Heart left ventricle (tissue), 13 donors: ENCODE measurements at regions not wholly inside any gene's neighbourhood (a gene's known extent, or its start where the extent isn't known, plus 50 kb on each side); places are given as distances from the start of the nearest gene placed in this dataset.

Experiments used
- CTCF ChIP-seq, 12 donors: fragments of 200-600 bp; sonication (generic) in 4 of 12; IDR thresholded peaks; one replicate each; pipeline versions ENCODE4 v1.5.0 to v1.8.0; 2018 to 2022; ENCODE audit warnings: antibody characterized with exemption in 12 of 12, mild to moderate bottlenecking in 5 of 12
- POLR2A ChIP-seq, 2 donors: fragments of 450-650 bp; IDR thresholded peaks; one replicate each; pipeline ENCODE4 v1.6.1; 2017; ENCODE audit warnings: antibody characterized with exemption in 2 of 2, mild to moderate bottlenecking in 2 of 2, moderate library complexity in 2 of 2
- donor health status: ischemic (EF 13 %, LVEDD 7.1; RV severe dilation, severe dysfunction).
- donor health status: DM: no; HTN: yes; CAD: no.
- donor health status: DM: no; HTN: no; CAD: no.
- donor health status: ischemic (EF 25% LVEDD 6.9; RV normal size, moderate dysfunction).
- donor health status: ischemic (EF 25% LVEDD 5.7; RV mildly dilated, moderate dysfunction).
- donor health status: ischemic (EF 35%, LVEDD 5.7; RV mildly dilated, moderate dysfunction).
- donor health status: nonischemic (EF 11% LVEDD 7.7; RV severe dilation, severe dysfunction).
- donor health status: DM: yes; HTN: yes; CAD: no.
- donor health status: PGD.
- donor health status: ischemic (EF 29% LVEDD 5.4; RV normal size, mild dysfunction).
- donor health status: nonischemic (EF 23%, LVEDD 6.1; RV moderate dilation, normal function).

GRCh38 chr10:11685787-11686218 is 56.4 kb upstream of the ECHDC3 start:
- no peak for TF ChIP-seq POLR2A (IDR thresholded peaks at IDR 0.05)
- no peak for TF ChIP-seq CTCF (IDR thresholded peaks at IDR 0.05)
